ENCODE measurements at regions not wholly inside any gene's neighbourhood (a gene's known extent, or its start where the extent isn't known, plus 50 kb on each side); places are given as distances from the start of the nearest gene placed in this dataset.
A peak's percentile ranks its signal among the peaks of the same experiment; 100 is the strongest.

- WGBS (ENCODE audit: insufficient coverage, low coverage, missing lambda C conversion rate) = 16% methylated on average over 8 of the region's 8 CpGs
Observed at GRCh38 chr12:131564845-131565244, 146.0 kb upstream of the SFSWAP start.

More at GRCh38 chr12:131564845-131565244, 146.0 kb upstream of the SFSWAP start:
- H4K20me1 ChIP-seq (replicated peaks; ENCODE audit: control insufficient read depth, insufficient read depth, low read length) = no peaks in the 10 kb centered on the region
- ChIA-PET CTCF (ENCODE audit: low intra/inter-chr PET ratio) (no interaction called here), POLR2A (no interaction called here)
- H3K9ac ChIP-seq (ENCODE audit: insufficient read depth in 1 of 2, low read depth in 2 of 2, low read length in 2 of 2) = no peak overlapping the region
- no peak for FAIRE-seq
- no peak overlapping the region for H3K4me3 ChIP-seq
- no peak overlapping the region for H2AFZ ChIP-seq (ENCODE audit: low read depth, low read length)
- peaks cover 0 to 7% of the 10 kb centered on the region in 2 experiments; a peak in 3 of 5 replicates for H3K4me1 ChIP-seq (replicated peaks in 1 of 2; ENCODE audit: control insufficient read depth in 2 of 2, insufficient read depth in 2 of 2, low read length in 2 of 2)
- H3K4me2 ChIP-seq (ENCODE audit: insufficient read depth, low read length) = no peak overlapping the region
- in situ Hi-C loops (cut with MboI) (no loop called here), intact Hi-C loops (cut with micrococcal nuclease) (no loop called here)
- no peaks in the 10 kb centered on the region for H3K36me3 ChIP-seq (ENCODE audit: control insufficient read depth, insufficient read depth, low read length)
- H3K27ac ChIP-seq (ENCODE audit: extremely low read depth, low read depth, low read length) = no peak overlapping the region
- ATAC-seq = no peak
- H3K27me3 ChIP-seq (ENCODE audit: control insufficient read depth in 2 of 2, insufficient read depth in 2 of 2, low read length in 2 of 2) = peaks cover 10 to 26% of the 10 kb centered on the region in 2 experiments; a peak in 4 of 5 replicates
- no peaks in the 10 kb centered on the region for H3K9me1 ChIP-seq (ENCODE audit: control insufficient read depth, insufficient read depth, low read length)
- H3K79me2 ChIP-seq (ENCODE audit: control insufficient read depth, insufficient read depth, low read length) = no peaks in the 10 kb centered on the region
- H3K9me3 ChIP-seq (replicated peaks; ENCODE audit: control insufficient read depth, insufficient read depth, low read depth, low read length) = no peaks in the 10 kb centered on the region
- no TSS peak for BruUV-seq (replicated peaks)
- TF ChIP-seq AFF1 (IDR thresholded peaks at IDR 0.05; ENCODE audit: low read depth in 1 of 2, partially characterized antibody in 2 of 2) = no peak
- peak in 1 of 2 experiments; percentile 29; a peak in 1 of 4 replicates for TF ChIP-seq FOXA3 (CRISPR knock-in tag; conservative IDR thresholded peaks at IDR 0.05 in 1 of 2, IDR thresholded peaks at IDR 0.05 in 1 of 2)
- no peak for DNase-seq (ENCODE audit: extremely low read depth in 1 of 4, low spot score in 3 of 4)
